ENCODE measurements at regions not wholly inside any gene's neighbourhood (a gene's known extent, or its start where the extent isn't known, plus 50 kb on each side); places are given as distances from the start of the nearest gene placed in this dataset.

GRCh38 chr10:61151059-61151458 is 207.1 kb upstream of the RHOBTB1 start:
- H2AFZ ChIP-seq (ENCODE audit: insufficient read depth, low read depth, low read length, poor library complexity, severe bottlenecking): no peak overlapping the region
- DNase-seq: no peak
- no peaks in the 10 kb centered on the region for H3K4me1 ChIP-seq (ENCODE audit: control insufficient read depth in 1 of 2, insufficient read depth in 2 of 2, low read length in 2 of 2)
- no peaks in the 10 kb centered on the region for H3K4me1 Mint-ChIP-seq
- no peak overlapping the region for H3K27ac ChIP-seq (ENCODE audit: low read depth in 1 of 2, low read length in 2 of 2)
- no peaks in the 10 kb centered on the region for H3K36me3 ChIP-seq (replicated peaks in 1 of 2; ENCODE audit: control insufficient read depth in 1 of 2, insufficient read depth in 2 of 2, low read length in 2 of 2)
- H3K9ac ChIP-seq (ENCODE audit: insufficient read depth, low read length, poor library complexity, severe bottlenecking): no peak overlapping the region
- no peak overlapping the region for H3K27ac Mint-ChIP-seq
- no CpG with 5 or more reads among the region's 1 CpG for WGBS (ENCODE audit: insufficient coverage)
- no peaks in the 10 kb centered on the region for H3K27me3 Mint-ChIP-seq (ENCODE audit: low read depth in 3 of 3)
- intact Hi-C loops (cut with micrococcal nuclease): no loop called here
- H3K9me3 Mint-ChIP-seq: no peaks in the 10 kb centered on the region
- H3K4me2 ChIP-seq (replicated peaks; ENCODE audit: extremely low read depth, low read length, poor library complexity, severe bottlenecking): no peak overlapping the region
- H3K4me3 ChIP-seq (replicated peaks in 1 of 3; ENCODE audit: low read depth in 2 of 3, low read length in 3 of 3): no peak overlapping the region
- TF ChIP-seq CTCF (IDR thresholded peaks at IDR 0.05): no peak
- no peaks in the 10 kb centered on the region for H4K20me1 ChIP-seq (ENCODE audit: insufficient read depth, low read length)
- H3K79me2 ChIP-seq (ENCODE audit: insufficient read depth, low read length): no peaks in the 10 kb centered on the region
- H3K27me3 ChIP-seq (ENCODE audit: control insufficient read depth in 2 of 2, insufficient read depth in 2 of 2, low read length in 2 of 2): no peaks in the 10 kb centered on the region
- H3K9me3 ChIP-seq (replicated peaks in 1 of 2; ENCODE audit: control insufficient read depth in 1 of 2, insufficient read depth in 1 of 2, low read length in 2 of 2): no peaks in the 10 kb centered on the region
- H3K36me3 Mint-ChIP-seq: no peaks in the 10 kb centered on the region
- no peak overlapping the region for H3K4me3 Mint-ChIP-seq

- no peak overlapping the region for H3K9ac ChIP-seq (ENCODE audit: insufficient read depth, low read length, poor library complexity, severe bottlenecking)
- H3K27me3 Mint-ChIP-seq (ENCODE audit: low read depth in 3 of 3): no peaks in the 10 kb centered on the region
- no peak for TF ChIP-seq CTCF (IDR thresholded peaks at IDR 0.05)
Measured at GRCh38 chr10:61148451-61148850, 204.5 kb upstream of the RHOBTB1 start.

More at GRCh38 chr10:61148451-61148850, 204.5 kb upstream of the RHOBTB1 start:
- intact Hi-C loops (cut with micrococcal nuclease): no loop called here
- Histone ChIP-seq H3K36me3 (replicated peaks in 1 of 2; ENCODE audit: control insufficient read depth in 1 of 2, insufficient read depth in 2 of 2, low read length in 2 of 2) (no peaks in the 10 kb centered on the region), H3K79me2 (ENCODE audit: insufficient read depth, low read length) (no peaks in the 10 kb centered on the region), H3K27me3 (ENCODE audit: control insufficient read depth in 2 of 2, insufficient read depth in 2 of 2, low read length in 2 of 2) (no peaks in the 10 kb centered on the region), H2AFZ (ENCODE audit: insufficient read depth, low read depth, low read length, poor library complexity, severe bottlenecking) (no peak overlapping the region), H3K27ac (ENCODE audit: low read depth in 1 of 2, low read length in 2 of 2) (no peak overlapping the region), H4K20me1 (ENCODE audit: insufficient read depth, low read length) (no peaks in the 10 kb centered on the region), H3K4me2 (replicated peaks; ENCODE audit: extremely low read depth, low read length, poor library complexity, severe bottlenecking) (no peak overlapping the region), H3K4me3 (replicated peaks in 1 of 3; ENCODE audit: low read depth in 2 of 3, low read length in 3 of 3) (no peak overlapping the region), H3K4me1 (ENCODE audit: control insufficient read depth in 1 of 2, insufficient read depth in 2 of 2, low read length in 2 of 2) (no peaks in the 10 kb centered on the region), H3K9me3 (replicated peaks in 1 of 2; ENCODE audit: control insufficient read depth in 1 of 2, insufficient read depth in 1 of 2, low read length in 2 of 2) (no peaks in the 10 kb centered on the region)
- Mint-ChIP-seq H3K9me3 (peaks cover 0 to 3% (median 0%) of the 10 kb centered on the region in 7 donors), H3K4me1 (no peaks in the 10 kb centered on the region), H3K36me3 (no peaks in the 10 kb centered on the region), H3K27ac (no peak overlapping the region), H3K4me3 (no peak overlapping the region)
- no peak for DNase-seq

Measured in CD14-positive monocyte (primary cell).